Hematopoietic multipotent progenitor cell treated with erythropoietin and hydrocortisone succinate and interleukin-3 and kit ligand, for 6 days (in vitro differentiated cells): ENCODE measurements at regions not wholly inside any gene's neighbourhood (a gene's known extent, or its start where the extent isn't known, plus 50 kb on each side); places are given as distances from the start of the nearest gene placed in this dataset.
A peak's percentile ranks its signal among the peaks of the same experiment; 100 is the strongest.

Experiments
- DNase-seq: peaks from one replicate; pipeline ENCODE4 v3.0.0-alpha.2; 2015

DNA sequence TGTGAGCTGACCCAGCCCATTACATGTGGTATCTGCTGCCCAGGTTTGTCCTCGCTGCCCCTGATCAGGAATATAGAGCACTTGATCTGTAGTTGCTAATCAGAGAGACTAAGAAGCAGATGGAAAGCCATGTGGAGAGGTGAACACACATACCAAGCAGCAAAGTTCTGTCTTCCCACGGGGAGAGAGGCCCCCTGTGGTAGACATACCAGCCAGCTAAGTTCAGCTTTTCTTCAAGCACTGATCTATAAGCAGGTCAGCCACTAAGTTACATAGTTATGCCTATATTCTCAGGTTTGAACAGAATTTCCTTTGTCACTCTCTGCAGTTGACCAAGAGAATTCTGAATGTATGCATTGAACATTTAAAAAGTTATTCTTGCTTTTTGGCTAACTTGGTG lies 76.4 kb downstream of the DDX3Y start:
- no peak for DNase-seq

- peak; percentile 2 for DNase-seq
Measured at GRCh38 chrY:12982249-12982829, 77.7 kb downstream of the DDX3Y start.

GRCh38 chrY:12984637-12985344 lies 80.1 kb downstream of the DDX3Y start:
- no peak for DNase-seq

- DNase-seq, result no peak
Measured at GRCh38 chrY:13017493-13017892, 112.8 kb downstream of the DDX3Y start.

GRCh38 chrY:13019486-13019885 lies 114.8 kb downstream of the DDX3Y start:
- DNase-seq, result no peak

GRCh38 chrY:13020839-13021238 lies 116.2 kb downstream of the DDX3Y start:
- no peak for DNase-seq

- no peak for DNase-seq
Measured at GRCh38 chrY:13023607-13024006, 118.9 kb downstream of the DDX3Y start.

DNA sequence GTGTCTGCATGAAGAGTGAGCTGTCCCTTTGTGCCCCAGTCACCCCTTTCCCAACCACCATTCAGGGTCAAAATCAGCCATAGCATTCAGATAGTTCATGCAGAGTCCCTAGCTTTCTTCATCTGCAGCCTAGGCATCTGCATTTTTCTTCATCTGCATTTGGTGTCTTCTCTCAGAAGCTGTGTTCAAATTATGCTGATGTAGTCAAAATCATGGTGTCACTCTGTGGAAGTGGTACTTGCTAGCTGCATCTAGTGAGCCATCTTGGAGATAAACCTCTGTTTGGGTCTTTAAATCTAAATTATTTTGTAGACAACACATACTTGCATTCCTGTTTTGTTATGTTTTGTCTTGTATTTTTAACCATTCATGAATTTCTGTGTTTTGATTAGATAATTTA lies 119.8 kb downstream of the DDX3Y start:
- no peak for DNase-seq

DNA sequence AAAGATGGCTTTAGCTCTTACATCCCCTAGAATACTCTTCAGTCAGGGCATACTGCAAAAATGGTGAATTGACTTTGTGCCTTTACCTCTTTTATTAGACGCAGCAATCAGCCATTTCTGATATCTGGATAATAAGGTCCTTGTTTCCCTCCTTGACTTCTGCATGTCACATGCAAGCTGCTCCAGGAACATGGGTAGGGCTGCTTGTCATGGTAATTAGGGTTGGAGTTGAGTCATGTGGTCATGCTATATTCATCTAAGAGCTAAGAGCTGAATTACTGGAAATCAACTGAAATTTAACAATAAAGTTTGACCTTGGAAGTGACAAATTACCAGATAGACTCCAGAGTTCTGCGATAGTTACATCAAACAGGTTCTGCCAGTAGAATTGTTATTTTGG lies 122.2 kb downstream of the DDX3Y start:
- no peak for DNase-seq

DNA sequence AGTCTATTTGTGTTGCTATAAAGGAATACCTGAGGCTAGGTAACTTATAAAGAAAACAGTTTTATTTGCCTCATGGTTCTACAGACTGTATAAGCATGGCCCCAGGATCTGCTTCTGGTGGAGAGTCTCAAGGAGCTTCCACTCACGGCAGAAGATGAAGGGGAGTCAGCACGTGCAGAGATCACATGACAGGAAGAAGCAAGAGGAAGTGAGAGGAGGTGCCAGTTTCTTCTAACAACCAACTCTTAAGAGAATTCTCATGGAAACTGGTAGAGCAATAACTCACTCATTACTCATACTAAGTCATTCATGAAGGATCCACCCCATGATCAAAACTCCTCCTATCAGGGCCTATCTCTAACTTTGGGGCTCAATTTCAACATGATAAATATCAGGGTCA lies 135.6 kb downstream of the DDX3Y start:
- no peak for DNase-seq

GRCh38 chrY:13053501-13053900 lies 148.8 kb downstream of the DDX3Y start:
- no peak for DNase-seq

- peak; percentile 3 for DNase-seq
Measured at GRCh38 chrY:13066372-13066771, 161.7 kb downstream of the DDX3Y start.

DNA sequence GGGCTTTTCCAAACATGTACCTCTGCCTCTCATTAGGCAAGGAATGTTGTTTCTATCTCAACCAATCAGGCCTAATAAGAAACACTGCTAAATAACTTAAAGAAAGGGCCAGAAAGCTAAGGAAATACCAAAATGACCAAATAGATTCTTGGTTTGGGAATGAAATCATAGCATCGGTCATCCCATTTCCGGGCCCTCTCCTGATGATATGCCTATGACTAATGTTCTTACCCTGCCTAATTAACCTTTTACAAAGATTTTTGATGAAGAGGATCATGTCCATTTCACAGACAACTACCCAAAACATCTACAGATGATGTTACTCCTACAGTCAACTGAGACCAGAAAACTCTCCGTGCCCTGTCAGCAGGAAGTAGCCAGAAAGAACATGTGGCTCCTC lies 164.0 kb downstream of the DDX3Y start:
- no peak for DNase-seq

DNA sequence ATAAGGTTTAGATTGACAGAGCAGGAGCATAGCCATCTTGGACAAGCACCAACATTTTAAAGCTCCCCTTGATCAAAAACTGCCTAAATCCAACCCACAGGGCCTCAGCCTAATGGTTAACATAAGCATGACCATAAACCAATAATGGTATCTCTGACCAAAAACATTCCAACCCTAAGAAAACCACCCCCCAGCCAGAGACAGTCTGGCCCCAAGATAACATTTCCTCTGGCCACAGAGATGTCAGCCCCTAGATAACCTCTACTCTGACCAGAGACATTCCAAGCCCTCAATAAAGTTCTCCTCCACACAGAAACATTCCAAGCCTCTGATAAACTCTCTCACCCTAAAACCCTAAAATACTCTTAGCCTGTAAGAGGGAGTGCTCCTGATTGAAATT lies 164.4 kb downstream of the DDX3Y start:
- no peak for DNase-seq

- no peak for DNase-seq
Measured at GRCh38 chrY:13082748-13083147, 178.1 kb downstream of the DDX3Y start.

DNA sequence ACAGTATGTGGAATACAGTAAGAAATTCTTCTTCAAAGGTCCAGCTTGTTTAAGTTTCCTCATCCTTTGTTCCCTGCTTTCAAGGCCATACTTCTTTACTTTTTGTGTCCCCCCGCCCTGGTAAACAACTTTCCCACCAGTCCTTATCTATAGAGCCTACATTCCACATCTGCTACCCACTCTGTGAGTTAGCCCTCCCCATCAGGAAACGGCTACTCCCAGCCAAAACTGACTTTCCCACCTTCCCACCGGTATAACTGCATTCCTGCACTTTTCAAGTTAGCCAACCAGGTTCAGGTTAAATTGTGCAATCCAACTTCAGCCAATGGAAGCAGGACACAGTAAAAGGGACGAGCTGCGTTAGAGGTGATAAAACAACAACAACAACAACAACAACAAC lies 186.9 kb downstream of the DDX3Y start:
- DNase-seq, result no peak

DNA sequence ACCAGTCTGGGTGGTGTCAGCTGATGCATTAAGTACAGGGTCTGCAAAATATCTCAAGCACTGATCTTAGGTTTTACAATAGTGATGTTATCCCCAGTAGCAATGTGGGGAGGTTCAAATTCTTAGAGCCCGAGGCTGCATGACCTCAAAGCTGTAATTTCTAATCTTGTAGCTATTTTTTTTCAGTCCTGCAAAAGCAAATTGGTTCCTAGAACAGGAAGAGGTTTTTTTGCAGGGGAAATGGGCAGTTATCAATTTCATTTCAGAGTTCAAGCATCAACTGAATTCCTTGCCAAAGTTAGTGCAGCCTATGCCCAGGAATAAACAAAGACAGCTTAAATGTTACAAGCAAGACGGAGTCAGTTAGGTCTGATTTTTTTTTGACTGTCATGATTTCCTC lies 188.3 kb downstream of the DDX3Y start:
- DNase-seq, result peak; percentile 15

- DNase-seq, result no peak
Measured at GRCh38 chrY:13093461-13093860, 188.8 kb downstream of the DDX3Y start.

- peak; percentile 38 for DNase-seq
Measured at GRCh38 chrY:13094411-13094810, 189.7 kb downstream of the DDX3Y start.

- DNase-seq, result no peak
Measured at GRCh38 chrY:13094904-13095600, 190.4 kb downstream of the DDX3Y start.

GRCh38 chrY:13126881-13127456 lies 222.3 kb downstream of the DDX3Y start:
- peak; percentile 80 for DNase-seq

- DNase-seq, result no peak
Measured at GRCh38 chrY:13127476-13127875, 222.8 kb downstream of the DDX3Y start.

DNA sequence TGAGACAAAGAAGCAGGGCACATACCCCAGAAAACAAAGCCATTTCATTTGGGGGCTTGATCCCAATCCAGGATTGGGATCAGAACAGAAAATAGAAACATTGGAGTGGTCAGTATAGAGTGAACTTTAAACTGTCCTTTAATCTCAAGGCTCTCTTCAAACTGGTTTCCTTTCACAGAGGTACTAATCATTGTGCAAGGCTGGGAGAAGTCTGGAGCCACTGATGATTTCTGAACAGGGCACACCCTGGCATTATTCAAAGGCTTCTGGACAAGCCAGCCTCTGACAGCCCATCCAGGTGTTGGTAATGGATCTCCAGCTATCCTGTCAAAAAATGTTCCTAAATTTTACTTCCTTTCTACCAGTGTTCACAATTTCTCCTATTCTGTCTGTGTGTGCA lies 244.5 kb downstream of the DDX3Y start:
- peak; percentile 43 for DNase-seq

DNA sequence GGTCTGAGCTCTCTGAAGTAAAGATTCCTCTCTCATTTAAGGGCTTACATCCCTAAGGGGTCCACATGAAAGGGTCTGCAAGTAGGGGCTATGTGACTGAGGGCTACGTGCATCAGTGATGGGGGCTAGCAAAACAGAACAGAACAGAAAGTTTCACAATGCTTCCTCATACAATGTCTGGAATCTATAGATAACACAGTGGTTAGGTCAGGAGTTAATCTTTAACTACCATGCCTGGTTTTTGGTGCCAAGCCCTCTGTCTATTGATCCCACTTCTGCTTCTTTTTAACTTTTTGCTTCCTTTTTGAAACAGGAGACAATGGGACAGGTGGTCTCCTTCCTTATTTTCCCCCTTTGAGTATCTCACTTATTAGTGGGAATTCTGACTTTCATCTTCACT lies 263.0 kb downstream of the DDX3Y start:
- peak; percentile 84 for DNase-seq
